Esophagus muscularis mucosa (tissue), 4 donors: ENCODE measurements at regions not wholly inside any gene's neighbourhood (a gene's known extent, or its start where the extent isn't known, plus 50 kb on each side); places are given as distances from the start of the nearest gene placed in this dataset.

Source experiments
- DNase-seq: peaks from one replicate; pipeline ENCODE4 v3.0.0-alpha.2; 2017; ENCODE audit errors: extremely low spot score
- H3K27ac ChIP-seq, 4 donors: fragments of 200-600 bp; sonication (generic); replicated peaks in 1 of 4; 1 replicate in 3 of 4; 2 replicates in 1 of 4; pipeline ENCODE4 v1.5.1; 2016 to 2019; ENCODE audit warnings: mild to moderate bottlenecking in 1 of 4
- H3K27me3 ChIP-seq, 4 donors: fragments of 200-600 bp; sonication (generic); one replicate each; pipeline versions ENCODE4 v1.5.1 to v1.6.0; 2016 to 2019
- H3K36me3 ChIP-seq, 4 donors: fragments of 200-600 bp; sonication (generic); one replicate each; pipeline ENCODE4 v1.5.1; 2016 to 2019
- H3K4me1 ChIP-seq, 4 donors: fragments of 200-600 bp; sonication (generic); one replicate each; pipeline ENCODE4 v1.5.1; 2016 to 2019
- H3K4me3 ChIP-seq, 4 donors: fragments of 200-600 bp; sonication (generic); 1 replicate in 2 of 4; 2 replicates in 2 of 4; pipeline ENCODE4 v1.5.1; 2016 to 2019; ENCODE audit warnings: mild to moderate bottlenecking in 4 of 4, moderate library complexity in 1 of 4
- H3K9me3 ChIP-seq, 4 donors: fragments of 200-600 bp; sonication (generic); 1 replicate in 3 of 4; 2 replicates in 1 of 4; pipeline ENCODE4 v1.5.1; 2016 to 2019
- CTCF ChIP-seq, 3 experiments: fragments of 200-600 bp in 2 of 3; fragments of 450-650 bp in 1 of 3; sonication (generic) in 2 of 3; IDR thresholded peaks; one replicate each; pipeline ENCODE4 v1.5.1; 2017 to 2019; ENCODE audit warnings: antibody characterized with exemption in 3 of 3, mild to moderate bottlenecking in 2 of 3, moderate library complexity in 1 of 3
- EP300 ChIP-seq: sonication (generic); formaldehyde crosslinking; IDR thresholded peaks from one replicate; pipeline ENCODE4 v1.6.1; 2017; ENCODE audit warnings: antibody characterized with exemption
- POLR2A ChIP-seq: fragments of 450-650 bp; IDR thresholded peaks from one replicate; pipeline ENCODE4 v1.6.1; 2017; ENCODE audit warnings: antibody characterized with exemption, moderate library complexity, mild to moderate bottlenecking, low read depth
- POLR2AphosphoS5 ChIP-seq, 2 donors: sonication (generic); formaldehyde crosslinking; IDR thresholded peaks; one replicate each; pipeline ENCODE4 v1.6.1; 2017; ENCODE audit warnings: antibody characterized with exemption in 2 of 2
- WGBS: methylation state at CpG from one replicate; pipeline ENCODE4 v1.1.5; 2018; 5-methylcytosine and 5-hydroxymethylcytosine counted together
- intact Hi-C: fragments of 100-400 bp; cut with DNase I; formaldehyde crosslinking; loops from one replicate; pipeline ENCODE4 v1.15.1; 2023

GRCh38 chr2:239569401-239570090 lies 168.7 kb upstream of the HDAC4 start:
- no peak overlapping the region for H3K4me3 ChIP-seq
- no peak for DNase-seq
- no peaks in the 10 kb centered on the region for H3K36me3 ChIP-seq
- H3K27ac ChIP-seq: no peak overlapping the region
- no peaks in the 10 kb centered on the region for H3K9me3 ChIP-seq
- no peaks in the 10 kb centered on the region for H3K27me3 ChIP-seq
- H3K4me1 ChIP-seq: peaks cover 0 to 2% (median 0%) of the 10 kb centered on the region in 4 donors
- 81% methylated on average over 18 of the region's 24 CpGs for WGBS
- intact Hi-C loops: no loop called here
- no peak for TF ChIP-seq POLR2AphosphoS5 (IDR thresholded peaks at IDR 0.05)
- no peak for TF ChIP-seq POLR2A
- no peak for TF ChIP-seq EP300
- TF ChIP-seq CTCF (IDR thresholded peaks at IDR 0.05): no peak

GRCh38 chr2:239568601-239569000 lies 167.8 kb upstream of the HDAC4 start:
- no peaks in the 10 kb centered on the region for H3K9me3 ChIP-seq
- H3K4me1 ChIP-seq: no peaks in the 10 kb centered on the region
- no peaks in the 10 kb centered on the region for H3K36me3 ChIP-seq
- no peaks in the 10 kb centered on the region for H3K27me3 ChIP-seq
- DNase-seq: no peak
- TF ChIP-seq EP300 (no peak), CTCF (IDR thresholded peaks at IDR 0.05) (no peak), POLR2A (no peak), POLR2AphosphoS5 (IDR thresholded peaks at IDR 0.05) (no peak)
- intact Hi-C loops: no loop called here
- WGBS: 50% methylated on average over 4 of the region's 4 CpGs
- H3K27ac ChIP-seq: no peak overlapping the region
- no peak overlapping the region for H3K4me3 ChIP-seq

GRCh38 chr2:239567786-239568185 lies 167.0 kb upstream of the HDAC4 start:
- 93% methylated on average over 12 of the region's 13 CpGs for WGBS
- TF ChIP-seq POLR2AphosphoS5 (IDR thresholded peaks at IDR 0.05) (no peak), EP300 (no peak), POLR2A (no peak), CTCF (IDR thresholded peaks at IDR 0.05) (no peak)
- Histone ChIP-seq H3K27me3 (no peaks in the 10 kb centered on the region), H3K27ac (no peak overlapping the region), H3K9me3 (no peaks in the 10 kb centered on the region), H3K4me3 (no peak overlapping the region), H3K36me3 (no peaks in the 10 kb centered on the region), H3K4me1 (no peaks in the 10 kb centered on the region)
- no peak for DNase-seq
- intact Hi-C loops: no loop called here

GRCh38 chr2:239566995-239567568 lies 166.3 kb upstream of the HDAC4 start:
- no peak overlapping the region for H3K4me3 ChIP-seq
- H3K36me3 ChIP-seq: no peaks in the 10 kb centered on the region
- H3K9me3 ChIP-seq: no peaks in the 10 kb centered on the region
- no peaks in the 10 kb centered on the region for H3K27me3 ChIP-seq
- H3K4me1 ChIP-seq: no peaks in the 10 kb centered on the region
- 80% methylated on average over 10 of the region's 10 CpGs for WGBS
- no peak for DNase-seq
- no peak overlapping the region for H3K27ac ChIP-seq
- intact Hi-C loops: no loop called here
- TF ChIP-seq EP300: no peak
- TF ChIP-seq POLR2AphosphoS5 (IDR thresholded peaks at IDR 0.05): no peak
- no peak for TF ChIP-seq CTCF (IDR thresholded peaks at IDR 0.05)
- TF ChIP-seq POLR2A: no peak
